ENCODE measurements at regions not wholly inside any gene's neighbourhood (a gene's known extent, or its start where the extent isn't known, plus 50 kb on each side); places are given as distances from the start of the nearest gene placed in this dataset.

GRCh38 chrX:82676386-82676785 lies 831.7 kb upstream of the POU3F4 start:
- no peak for TF ChIP-seq CTCF (IDR thresholded peaks at IDR 0.05; ENCODE audit: insufficient read depth, low read depth, low read length)
- no peak for DNase-seq (ENCODE audit: low read depth)
- Histone ChIP-seq H3K36me3 (ENCODE audit: control insufficient read depth, insufficient read depth, low read length) (no peaks in the 10 kb centered on the region), H3K27me3 (ENCODE audit: control insufficient read depth, insufficient read depth, low read length) (no peaks in the 10 kb centered on the region), H3K4me3 (ENCODE audit: low read depth, low read length) (no peak overlapping the region)
- CTCF ChIA-PET = no interaction called here
- POLR2A ChIA-PET = no interaction called here

GRCh38 chrX:82677286-82677685 lies 830.8 kb upstream of the POU3F4 start:
- POLR2A ChIA-PET = no interaction called here
- no peaks in the 10 kb centered on the region for H3K27me3 ChIP-seq (ENCODE audit: control insufficient read depth, insufficient read depth, low read length)
- no peaks in the 10 kb centered on the region for H3K36me3 ChIP-seq (ENCODE audit: control insufficient read depth, insufficient read depth, low read length)
- CTCF ChIA-PET = no interaction called here
- TF ChIP-seq CTCF (IDR thresholded peaks at IDR 0.05; ENCODE audit: insufficient read depth, low read depth, low read length) = no peak
- no peak for DNase-seq (ENCODE audit: low read depth)
- no peak overlapping the region for H3K4me3 ChIP-seq (ENCODE audit: low read depth, low read length)

- ChIA-PET POLR2A (no interaction called here), CTCF (no interaction called here)
- no peak for TF ChIP-seq CTCF (IDR thresholded peaks at IDR 0.05; ENCODE audit: insufficient read depth, low read depth, low read length)
- Histone ChIP-seq H3K27me3 (ENCODE audit: control insufficient read depth, insufficient read depth, low read length) (no peaks in the 10 kb centered on the region), H3K36me3 (ENCODE audit: control insufficient read depth, insufficient read depth, low read length) (no peaks in the 10 kb centered on the region), H3K4me3 (ENCODE audit: low read depth, low read length) (no peak overlapping the region)
- DNase-seq (ENCODE audit: low read depth) = no peak
Observed at GRCh38 chrX:82692991-82693390, 815.1 kb upstream of the POU3F4 start.

GRCh38 chrX:82695066-82695465 lies 813.0 kb upstream of the POU3F4 start:
- ChIA-PET CTCF (no interaction called here), POLR2A (no interaction called here)
- no peak for DNase-seq (ENCODE audit: low read depth)
- no peaks in the 10 kb centered on the region for H3K27me3 ChIP-seq (ENCODE audit: control insufficient read depth, insufficient read depth, low read length)
- no peak overlapping the region for H3K4me3 ChIP-seq (ENCODE audit: low read depth, low read length)
- H3K36me3 ChIP-seq (ENCODE audit: control insufficient read depth, insufficient read depth, low read length) = no peaks in the 10 kb centered on the region
- no peak for TF ChIP-seq CTCF (IDR thresholded peaks at IDR 0.05; ENCODE audit: insufficient read depth, low read depth, low read length)

GRCh38 chrX:82703551-82703950 lies 804.5 kb upstream of the POU3F4 start:
- no peak for DNase-seq (ENCODE audit: low read depth)
- no peak for TF ChIP-seq CTCF (IDR thresholded peaks at IDR 0.05; ENCODE audit: insufficient read depth, low read depth, low read length)
- CTCF ChIA-PET = no interaction called here
- Histone ChIP-seq H3K27me3 (ENCODE audit: control insufficient read depth, insufficient read depth, low read length) (no peaks in the 10 kb centered on the region), H3K4me3 (ENCODE audit: low read depth, low read length) (no peak overlapping the region), H3K36me3 (ENCODE audit: control insufficient read depth, insufficient read depth, low read length) (no peaks in the 10 kb centered on the region)
- POLR2A ChIA-PET = no interaction called here

Measured in BJ (cell line).